ENCODE measurements at regions not wholly inside any gene's neighbourhood (a gene's known extent, or its start where the extent isn't known, plus 50 kb on each side); places are given as distances from the start of the nearest gene placed in this dataset.

GRCh38 chr16:55175389-55175788 lies 148.6 kb upstream of the IRX6 start:
- no peaks in the 10 kb centered on the region for H3K36me3 ChIP-seq
- H3K27ac ChIP-seq: no peak overlapping the region
- 72 to 88% methylated on average over 6 of the region's 6 CpGs for WGBS, 2 donors
- no peak overlapping the region for H3K4me3 ChIP-seq
- intact Hi-C loops (cut with DNase I): no loop called here
- no peaks in the 10 kb centered on the region for H3K27me3 ChIP-seq
- peaks cover 0 to 2% (median 0%) of the 10 kb centered on the region in 4 donors for H3K9me3 ChIP-seq
- DNase-seq: no peak
- no peaks in the 10 kb centered on the region for H3K4me1 ChIP-seq
- TF ChIP-seq EP300 (IDR thresholded peaks at IDR 0.05): no peak

GRCh38 chr16:55176901-55177300 lies 147.1 kb upstream of the IRX6 start:
- 90 to 92% methylated on average over 3 of the region's 3 CpGs for WGBS, 2 donors
- TF ChIP-seq POLR2AphosphoS5 (IDR thresholded peaks at IDR 0.05) (no peak), CTCF (IDR thresholded peaks at IDR 0.05) (no peak), EP300 (IDR thresholded peaks at IDR 0.05) (no peak), POLR2A (IDR thresholded peaks at IDR 0.05) (no peak)

GRCh38 chr16:55179411-55179810 lies 144.6 kb upstream of the IRX6 start:
- DNase-seq: no peak
- peaks cover 0 to 5% (median 0%) of the 10 kb centered on the region in 3 donors for H3K27me3 ChIP-seq
- no peak overlapping the region for H3K4me3 ChIP-seq
- H3K4me1 ChIP-seq: no peaks in the 10 kb centered on the region
- no peaks in the 10 kb centered on the region for H3K36me3 ChIP-seq
- no peaks in the 10 kb centered on the region for H3K9me3 ChIP-seq
- intact Hi-C loops (cut with DNase I): no loop called here
- TF ChIP-seq EP300 (IDR thresholded peaks at IDR 0.05): no peak
- TF ChIP-seq POLR2AphosphoS5 (IDR thresholded peaks at IDR 0.05): no peak
- TF ChIP-seq CTCF (IDR thresholded peaks at IDR 0.05): no peak
- no peak for TF ChIP-seq POLR2A (IDR thresholded peaks at IDR 0.05)
- 43 to 47% methylated on average over 1 of the region's 1 CpG for WGBS, 2 donors
- no peak overlapping the region for H3K27ac ChIP-seq

More at GRCh38 chr16:55176901-55177300, 147.1 kb upstream of the IRX6 start:
- Histone ChIP-seq H3K4me1 (no peaks in the 10 kb centered on the region), H3K27me3 (no peaks in the 10 kb centered on the region), H3K36me3 (no peaks in the 10 kb centered on the region), H3K4me3 (no peak overlapping the region), H3K27ac (no peak overlapping the region), H3K9me3 (no peaks in the 10 kb centered on the region)
- intact Hi-C loops (cut with DNase I): no loop called here
- DNase-seq: no peak

- Histone ChIP-seq H3K4me1 (no peaks in the 10 kb centered on the region), H3K4me3 (no peak overlapping the region), H3K27me3 (peaks cover 0 to 5% (median 0%) of the 10 kb centered on the region in 3 donors), H3K36me3 (no peaks in the 10 kb centered on the region), H3K9me3 (no peaks in the 10 kb centered on the region), H3K27ac (no peak overlapping the region)
- WGBS, 2 donors: 81 to 86% methylated on average over 15 of the region's 15 CpGs
- DNase-seq: no peak
- intact Hi-C loops (cut with DNase I): no loop called here
- TF ChIP-seq POLR2A (IDR thresholded peaks at IDR 0.05) (no peak), CTCF (IDR thresholded peaks at IDR 0.05) (no peak), EP300 (IDR thresholded peaks at IDR 0.05) (no peak), POLR2AphosphoS5 (IDR thresholded peaks at IDR 0.05) (no peak)
These were observed 144.0 kb upstream of the IRX6 start for GRCh38 chr16:55179852-55180585.

- DNase-seq: no peak
- no peaks in the 10 kb centered on the region for H3K36me3 ChIP-seq
- H3K4me1 ChIP-seq: no peaks in the 10 kb centered on the region
- no peak for TF ChIP-seq EP300 (IDR thresholded peaks at IDR 0.05)
- TF ChIP-seq POLR2A (IDR thresholded peaks at IDR 0.05): no peak
- intact Hi-C loops (cut with DNase I): no loop called here
- H3K4me3 ChIP-seq: no peak overlapping the region
- H3K27ac ChIP-seq: no peak overlapping the region
- H3K27me3 ChIP-seq: peaks cover 0 to 5% (median 3%) of the 10 kb centered on the region in 3 donors
- no peaks in the 10 kb centered on the region for H3K9me3 ChIP-seq
These were observed 140.0 kb upstream of the IRX6 start for GRCh38 chr16:55184052-55184451.

GRCh38 chr16:55184619-55185018 lies 139.4 kb upstream of the IRX6 start:
- WGBS, 2 donors: 36 to 41% methylated on average over 3 of the region's 3 CpGs
- H3K9me3 ChIP-seq: no peaks in the 10 kb centered on the region
- peaks cover 0 to 6% (median 3%) of the 10 kb centered on the region in 3 donors for H3K27me3 ChIP-seq
- H3K4me1 ChIP-seq: no peaks in the 10 kb centered on the region
- intact Hi-C loops (cut with DNase I): no loop called here
- no peaks in the 10 kb centered on the region for H3K36me3 ChIP-seq
- TF ChIP-seq CTCF (IDR thresholded peaks at IDR 0.05) (no peak), POLR2AphosphoS5 (IDR thresholded peaks at IDR 0.05) (no peak), POLR2A (IDR thresholded peaks at IDR 0.05) (no peak), EP300 (IDR thresholded peaks at IDR 0.05) (no peak)
- no peak overlapping the region for H3K4me3 ChIP-seq
- DNase-seq: no peak
- no peak overlapping the region for H3K27ac ChIP-seq

All from sigmoid colon (tissue), 6 donors.